KG1 (cell line): ENCODE measurements at regions not wholly inside any gene's neighbourhood (a gene's known extent, or its start where the extent isn't known, plus 50 kb on each side); places are given as distances from the start of the nearest gene placed in this dataset.
A peak's percentile ranks its signal among the peaks of the same experiment; 100 is the strongest.
"Not testable (repeated sequence)": the region's sequence is repeated elsewhere in the genome, so short reads cannot be mapped to it uniquely, and the experiment has no call there.

Experiments
- DNase-seq: peaks from one replicate; lab custom pipeline; 2025; lab: John Stamatoyannopoulos, UW

GRCh38 chr9:7622481-7622880 lies 177.1 kb downstream of the DMAC1 start:
- no peak for DNase-seq

GRCh38 chr9:7615344-7615743 lies 184.2 kb downstream of the DMAC1 start:
- DNase-seq = no peak

- no peak for DNase-seq
Measured at GRCh38 chr9:7613931-7614330, 185.6 kb downstream of the DMAC1 start.

- DNase-seq = no peak
Measured at GRCh38 chr9:7608261-7608660, 191.3 kb downstream of the DMAC1 start.

GRCh38 chr9:7607421-7607820 lies 192.2 kb downstream of the DMAC1 start:
- no peak for DNase-seq

- DNase-seq = no peak
Measured at GRCh38 chr9:7606591-7606990, 193.0 kb downstream of the DMAC1 start.

GRCh38 chr9:7601739-7602138 lies 197.8 kb downstream of the DMAC1 start:
- no peak for DNase-seq

- no peak for DNase-seq
Measured at GRCh38 chr9:7597716-7598115, 201.9 kb downstream of the DMAC1 start.

- DNase-seq = no peak
Measured at GRCh38 chr9:7592321-7593316, 207.0 kb downstream of the DMAC1 start.

- no peak for DNase-seq
Measured at GRCh38 chr9:7591501-7591900, 208.1 kb downstream of the DMAC1 start.

- DNase-seq = no peak
Measured at GRCh38 chr9:7580568-7580967, 219.0 kb downstream of the DMAC1 start.

GRCh38 chr9:7579351-7579750 lies 220.2 kb downstream of the DMAC1 start:
- no peak for DNase-seq

- DNase-seq = no peak
Measured at GRCh38 chr9:7578951-7579350, 220.6 kb downstream of the DMAC1 start.

GRCh38 chr9:7570107-7570720 lies 229.4 kb downstream of the DMAC1 start:
- peak; percentile 35 for DNase-seq

- DNase-seq = no peak
Measured at GRCh38 chr9:7567687-7568086, 231.9 kb downstream of the DMAC1 start.

- DNase-seq = no peak
Measured at GRCh38 chr9:7561527-7562080, 238.0 kb downstream of the DMAC1 start.

GRCh38 chr9:7560669-7561305 lies 238.8 kb downstream of the DMAC1 start:
- DNase-seq = no peak

GRCh38 chr9:7554699-7555098 lies 244.9 kb downstream of the DMAC1 start:
- no peak for DNase-seq

- not testable (repeated sequence) for DNase-seq
Measured at GRCh38 chr9:7552706-7553105, 246.9 kb downstream of the DMAC1 start.

- DNase-seq = no peak
Measured at GRCh38 chr9:7549249-7549648, 250.3 kb downstream of the DMAC1 start.

- DNase-seq = no peak
Measured at GRCh38 chr9:7546261-7546660, 253.3 kb downstream of the DMAC1 start.

- DNase-seq = no peak
Measured at GRCh38 chr9:7545371-7546165, 254.0 kb downstream of the DMAC1 start.
